ENCODE measurements at regions not wholly inside any gene's neighbourhood (a gene's known extent, or its start where the extent isn't known, plus 50 kb on each side); places are given as distances from the start of the nearest gene placed in this dataset.

GRCh38 chr11:109940816-109941215, 152.4 kb upstream of the ZC3H12C start:
- TF ChIP-seq CTCF (IDR thresholded peaks at IDR 0.05; ENCODE audit: poor library complexity) (no peak), EZH2phosphoT487 (IDR thresholded peaks at IDR 0.05; ENCODE audit: low read depth, severe bottlenecking, unreplicated experiment) (no peak)
